Hindlimb muscle (tissue), 1 donor: ENCODE measurements at regions not wholly inside any gene's neighbourhood (a gene's known extent, or its start where the extent isn't known, plus 50 kb on each side); places are given as distances from the start of the nearest gene placed in this dataset.
"Not testable (repeated sequence)": the region's sequence is repeated elsewhere in the genome, so short reads cannot be mapped to it uniquely, and the experiment has no call there.

ENCODE experiments used
- DNase-seq: peaks from one replicate; pipeline ENCODE4 v3.0.0-alpha.2; 2013

- no peak for DNase-seq
Observed at GRCh38 chr3:66812136-66812535, 186.0 kb upstream of the KBTBD8 start.

DNA sequence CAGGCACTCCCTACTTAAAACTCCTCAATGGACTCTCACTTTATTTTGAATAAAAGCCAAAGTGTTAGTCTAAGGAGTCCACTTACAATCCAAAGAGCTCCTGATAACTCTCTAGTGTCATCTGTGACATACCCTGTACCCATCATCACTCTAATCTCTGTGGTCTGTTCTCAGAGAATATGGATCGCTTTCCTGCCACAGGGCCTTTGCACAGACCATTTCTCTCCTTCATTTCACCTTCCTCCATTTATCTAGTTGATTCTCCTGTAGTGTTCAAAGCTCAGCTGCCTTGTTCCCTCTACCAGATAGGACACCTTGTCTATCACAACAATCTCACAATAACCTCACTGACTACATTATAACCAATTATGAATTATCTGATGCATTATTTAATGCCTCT lies 185.4 kb upstream of the KBTBD8 start:
- no peak for DNase-seq

GRCh38 chr3:66816090-66816761 lies 181.9 kb upstream of the KBTBD8 start:
- peak; percentile 36 for DNase-seq

DNA sequence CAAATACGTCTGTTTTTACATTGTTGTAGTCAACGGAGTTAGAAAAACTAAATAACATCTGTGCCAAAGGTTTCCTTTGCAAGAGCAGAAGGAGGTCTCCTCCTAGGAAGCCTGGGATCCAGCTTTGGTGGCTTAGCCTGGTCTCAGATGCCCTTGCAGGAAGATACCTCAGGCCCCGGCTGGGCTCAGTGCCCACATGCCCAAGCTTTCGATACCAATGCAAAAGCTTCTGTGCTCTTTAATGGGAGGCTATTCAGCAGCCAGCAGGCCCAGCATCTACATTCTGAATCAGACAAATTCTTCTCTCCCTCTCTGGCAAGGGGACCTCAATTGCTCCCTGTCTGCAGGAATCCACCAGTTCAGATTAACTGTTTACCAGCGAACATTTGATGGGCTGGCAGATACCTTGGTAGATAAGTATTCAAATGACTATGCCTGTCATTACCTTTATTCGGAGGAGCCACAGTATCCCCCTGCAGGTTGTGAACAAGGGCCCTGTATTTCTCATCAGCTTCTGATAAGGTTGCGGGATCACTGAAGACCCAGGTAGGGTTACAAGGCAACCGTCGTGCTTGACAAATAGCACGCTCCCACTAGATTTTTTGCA lies 180.1 kb upstream of the KBTBD8 start:
- DNase-seq: no peak

- DNase-seq: no peak
Observed at GRCh38 chr3:66819993-66820501, 178.1 kb upstream of the KBTBD8 start.

DNA sequence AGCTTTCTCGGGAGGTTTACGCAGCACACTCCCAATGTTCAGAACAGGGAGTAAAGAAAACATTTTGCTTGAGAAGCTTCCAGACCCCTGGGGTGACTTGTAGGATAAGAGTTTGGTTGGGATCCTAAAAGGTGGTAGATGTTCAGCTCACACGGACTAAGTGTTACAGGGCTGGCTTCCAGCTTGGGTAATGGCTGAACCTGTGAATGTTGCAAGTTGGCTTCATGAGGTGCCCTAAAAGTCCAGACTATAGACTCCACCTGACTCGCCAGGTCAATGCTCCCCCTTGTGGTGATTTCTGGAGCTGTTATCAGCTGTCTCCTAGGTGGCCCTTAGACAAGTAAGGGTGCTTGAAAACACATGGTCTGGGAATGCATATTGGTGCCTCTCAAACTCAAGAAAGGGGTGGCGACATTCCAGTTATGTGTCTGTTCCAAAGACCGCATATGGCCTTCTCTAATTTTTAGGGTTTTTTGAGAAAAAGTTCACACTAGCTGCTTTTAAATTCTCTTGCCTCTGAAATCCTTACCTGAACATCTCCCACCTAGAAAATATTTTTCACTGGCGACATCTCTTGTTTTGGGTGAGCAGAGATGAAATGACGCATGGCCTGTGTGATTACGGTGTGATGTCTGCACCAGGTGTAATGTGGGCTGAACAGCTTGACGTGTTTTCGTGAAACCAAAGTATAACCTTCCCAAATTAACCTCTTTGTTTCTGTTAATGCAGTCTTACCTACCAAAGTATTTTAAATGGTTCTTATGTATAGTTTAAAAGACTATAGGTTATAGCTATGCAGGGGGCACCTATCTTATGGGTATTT lies 175.7 kb upstream of the KBTBD8 start:
- DNase-seq: peak; percentile 37

DNA sequence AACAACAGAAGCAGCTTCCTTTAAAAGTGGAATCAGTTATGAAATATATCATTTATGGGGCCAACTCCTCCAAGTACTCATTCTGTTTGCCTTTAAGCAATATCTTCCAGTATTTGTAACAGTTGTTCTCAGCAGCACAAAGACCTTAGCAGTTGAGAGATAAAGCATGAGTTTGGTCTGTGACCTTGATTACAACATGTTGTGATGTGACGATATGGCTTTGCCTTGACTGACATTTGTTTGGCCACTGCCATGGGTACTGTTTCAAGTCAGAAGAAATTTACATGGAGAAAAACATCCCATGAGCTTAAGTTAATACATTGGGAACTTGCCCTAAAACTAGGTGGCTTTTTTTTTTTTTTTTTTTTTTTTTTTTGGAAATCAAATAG lies 175.1 kb upstream of the KBTBD8 start:
- DNase-seq: no peak

DNA sequence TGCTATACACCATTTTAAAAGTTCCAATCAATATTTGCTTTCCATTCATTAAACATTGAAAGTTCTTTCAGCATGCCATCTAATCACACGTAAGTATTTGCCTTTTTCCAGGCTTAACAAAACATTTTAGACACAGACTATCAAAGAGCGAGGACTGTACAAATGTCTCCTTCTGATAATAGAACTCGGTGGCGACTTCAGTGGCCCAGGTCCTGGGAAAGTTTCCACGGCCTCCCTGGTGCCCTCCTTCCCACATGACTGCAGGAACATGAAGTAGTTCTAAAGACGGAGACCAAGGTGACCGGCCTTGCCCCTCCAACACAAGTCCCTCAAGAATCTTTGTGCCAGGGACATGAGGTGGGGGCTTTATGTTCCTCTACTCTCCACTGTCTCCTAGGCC lies 174.6 kb upstream of the KBTBD8 start:
- no peak for DNase-seq

DNA sequence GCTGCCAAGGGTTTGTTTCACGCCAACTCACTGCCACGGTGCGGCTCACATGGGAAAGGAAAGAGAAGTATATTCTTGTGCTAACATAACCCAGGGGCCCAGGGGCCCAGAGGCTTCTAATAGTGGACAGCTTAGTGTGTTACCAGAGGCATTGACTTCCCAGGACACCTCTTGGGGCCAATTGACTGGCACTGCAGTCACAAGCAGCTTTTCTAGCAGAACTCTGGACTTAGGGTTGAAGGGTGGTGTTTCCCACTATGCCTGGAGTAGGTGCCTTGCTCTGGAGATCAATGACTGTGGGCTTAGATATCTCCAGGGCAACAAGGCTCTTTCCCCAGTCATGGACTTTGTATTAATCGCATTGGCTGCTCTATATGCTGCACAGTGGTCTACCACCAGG lies 172.7 kb upstream of the KBTBD8 start:
- no peak for DNase-seq

DNA sequence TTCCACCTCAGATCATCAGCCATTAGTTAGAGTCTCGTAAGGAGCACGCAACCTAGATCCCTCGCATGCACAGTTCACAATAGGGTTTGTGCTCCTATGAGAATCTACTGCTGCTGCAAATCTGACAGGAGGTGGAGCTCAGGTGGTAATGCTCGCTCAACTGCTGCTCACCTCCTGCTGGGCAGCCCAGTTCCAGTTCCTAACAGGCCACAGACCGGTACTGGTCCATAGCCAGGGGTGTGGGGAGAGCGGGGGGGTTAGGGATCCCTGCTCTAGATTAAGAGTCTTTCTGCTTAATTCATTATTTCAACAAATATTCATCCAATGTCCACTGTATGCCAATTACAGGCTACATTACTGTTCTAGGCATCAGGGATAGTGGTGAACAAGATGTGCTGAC lies 170.4 kb upstream of the KBTBD8 start:
- DNase-seq: no peak

DNA sequence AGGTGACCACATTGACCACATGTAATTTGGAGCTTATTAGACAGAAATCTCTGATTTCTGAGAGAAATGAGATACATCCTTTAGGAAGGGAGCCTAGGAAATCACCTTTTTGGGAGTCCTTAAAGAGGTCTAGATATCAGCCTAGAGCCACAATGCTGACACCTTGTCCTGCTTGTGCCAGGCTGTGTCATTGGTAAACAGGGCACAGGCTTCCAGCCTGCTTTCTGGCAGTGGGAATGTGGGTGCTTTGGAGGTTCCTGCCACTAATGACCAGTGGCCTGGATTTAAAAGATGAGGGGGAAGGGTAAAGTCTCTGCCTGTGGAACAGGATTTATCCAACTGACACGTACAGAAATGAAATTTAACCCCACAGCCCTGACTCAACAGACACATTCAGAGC lies 169.8 kb upstream of the KBTBD8 start:
- no peak for DNase-seq

DNA sequence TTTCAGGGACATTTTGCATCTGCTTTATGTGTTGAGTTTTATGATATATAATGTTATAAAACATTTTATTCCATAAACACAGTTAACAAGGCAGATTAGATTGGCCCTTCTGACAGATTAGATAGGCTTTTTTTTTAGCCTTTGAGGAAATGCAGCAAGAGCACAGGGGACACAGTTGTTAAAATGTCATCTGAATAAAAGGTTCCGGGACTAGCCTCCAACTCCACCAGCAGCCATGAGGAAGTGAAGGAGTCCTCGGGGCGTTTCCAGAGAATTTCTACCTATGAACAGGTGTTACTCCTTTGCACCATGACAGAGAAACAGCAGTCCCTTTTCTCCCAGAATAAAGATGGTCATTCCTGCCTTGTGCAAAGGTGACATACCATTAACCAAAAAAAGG lies 167.8 kb upstream of the KBTBD8 start:
- no peak for DNase-seq

GRCh38 chr3:66831931-66832330 lies 166.2 kb upstream of the KBTBD8 start:
- DNase-seq: no peak

DNA sequence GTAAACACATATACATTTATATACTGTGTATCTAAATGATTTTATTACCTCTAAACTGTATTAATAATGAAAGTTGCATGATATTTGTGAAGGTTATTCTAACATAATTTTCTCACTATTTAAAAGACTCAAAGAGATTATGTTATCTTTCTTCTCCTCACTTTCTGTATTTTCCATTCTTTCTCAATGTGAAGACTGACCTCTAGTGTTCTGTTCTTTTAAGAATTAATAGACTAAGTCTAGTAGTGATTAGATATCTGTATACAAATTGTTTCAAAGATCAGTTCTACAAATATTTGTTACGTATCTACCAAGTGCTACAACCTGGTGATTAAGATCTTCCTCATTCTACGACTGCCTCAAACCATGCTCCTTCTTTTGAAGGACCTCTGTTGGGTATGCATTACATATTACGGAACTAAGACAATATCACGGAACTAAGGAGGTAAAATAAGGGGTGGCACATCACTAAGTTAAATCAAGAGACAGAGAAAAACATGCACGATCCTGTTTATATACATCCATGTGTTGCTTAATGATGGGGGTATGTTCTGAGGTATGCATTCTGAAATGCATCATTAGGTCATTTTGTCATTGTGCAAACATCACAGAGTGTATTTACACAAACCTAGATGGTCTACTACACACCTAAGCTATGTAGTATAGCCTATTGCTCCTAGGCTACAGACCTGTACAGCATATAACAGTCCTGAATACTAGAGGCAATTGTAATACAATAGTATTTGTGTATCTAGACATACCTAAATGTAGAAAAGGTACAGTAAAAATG lies 161.5 kb upstream of the KBTBD8 start:
- DNase-seq: no peak

DNA sequence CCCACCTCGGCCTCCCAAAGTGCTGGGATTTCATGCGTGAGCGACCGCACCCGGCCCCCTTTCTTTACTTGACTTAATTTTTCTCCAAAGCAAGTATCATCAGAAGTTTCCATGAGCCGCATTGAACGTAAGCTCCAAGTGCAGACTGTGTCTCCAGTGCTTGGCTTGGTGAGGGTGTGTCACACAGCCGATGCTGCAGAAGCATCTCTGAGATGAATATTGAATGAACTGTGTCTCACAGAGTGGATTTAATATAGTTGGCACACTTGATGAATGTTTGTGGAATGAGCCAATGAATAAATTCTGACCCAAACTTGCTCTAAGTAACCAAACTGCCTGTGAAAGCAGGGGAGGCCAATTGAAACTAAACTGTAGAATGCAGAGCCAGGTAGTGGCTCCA lies 159.4 kb upstream of the KBTBD8 start:
- DNase-seq: no peak

GRCh38 chr3:66839508-66839907 lies 158.6 kb upstream of the KBTBD8 start:
- no peak for DNase-seq

- DNase-seq: not testable (repeated sequence)
Observed at GRCh38 chr3:66842761-66843464, 155.2 kb upstream of the KBTBD8 start.

DNA sequence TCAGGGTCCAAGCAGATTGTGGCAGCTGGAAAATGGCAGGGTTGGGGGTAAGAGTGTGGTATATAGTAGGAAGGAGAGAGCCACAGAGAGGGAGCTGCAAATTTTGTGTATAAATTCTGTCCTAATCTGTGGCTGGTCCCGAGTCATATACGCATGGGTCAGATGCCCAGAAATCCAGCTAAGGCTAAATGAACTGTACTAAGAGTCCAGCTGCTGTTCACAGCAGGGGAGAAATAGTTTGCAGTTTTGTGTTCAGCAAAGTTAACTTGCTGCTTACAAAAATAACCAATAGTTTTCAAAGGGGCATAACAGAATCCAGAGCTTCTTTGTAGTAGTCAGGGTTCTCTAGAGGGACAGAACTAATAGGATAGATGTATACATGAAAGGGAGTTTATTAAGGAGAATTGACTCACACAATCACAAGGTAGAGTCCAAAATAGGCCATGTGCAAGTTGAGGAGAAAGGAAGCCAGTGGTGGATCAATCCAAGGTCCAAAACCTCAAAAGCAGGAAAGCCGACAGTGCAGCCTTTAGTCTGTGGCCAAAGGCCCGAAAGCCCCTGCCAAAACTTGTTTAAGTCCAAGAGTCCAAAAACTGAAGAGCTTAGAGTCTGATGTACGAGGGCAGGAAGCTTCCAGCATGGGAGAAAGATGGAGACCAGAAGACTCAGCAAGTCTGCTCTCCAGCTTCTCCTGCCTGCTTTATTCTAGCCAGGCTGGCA lies 146.1 kb upstream of the KBTBD8 start:
- peak; percentile 7 for DNase-seq

DNA sequence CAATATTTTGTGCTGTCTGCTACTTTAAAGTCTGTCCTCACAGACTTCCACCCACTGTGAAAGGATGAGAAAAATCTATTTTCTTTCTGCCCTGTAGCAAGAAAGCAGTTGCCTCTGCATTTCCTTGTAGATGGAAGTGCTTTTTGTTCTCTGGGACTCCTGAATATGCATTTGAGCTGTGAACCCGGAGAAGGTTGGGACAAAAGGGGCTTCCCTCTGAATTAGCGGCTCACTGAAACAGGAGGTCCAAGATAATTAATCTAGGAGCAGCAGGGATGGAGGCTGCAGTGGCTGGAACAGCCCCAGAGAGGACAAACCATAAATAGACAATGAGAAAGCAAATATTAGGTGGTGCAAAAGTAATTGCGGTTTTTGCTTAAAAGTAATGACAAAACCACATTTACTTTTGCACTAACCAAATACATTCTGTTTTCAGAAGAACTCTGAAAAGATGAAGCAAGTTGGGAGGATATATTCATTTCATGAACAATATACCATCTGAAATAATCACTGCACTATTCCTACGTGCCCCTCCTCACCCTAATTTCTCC lies 143.4 kb upstream of the KBTBD8 start:
- no peak for DNase-seq

- no peak for DNase-seq
Observed at GRCh38 chr3:66856533-66856932, 141.6 kb upstream of the KBTBD8 start.
